Renal cortical epithelial cell (primary cell): ENCODE measurements at regions not wholly inside any gene's neighbourhood (a gene's known extent, or its start where the extent isn't known, plus 50 kb on each side); places are given as distances from the start of the nearest gene placed in this dataset.

Source experiments
- DNase-seq: peaks from one replicate; pipeline ENCODE4 v3.0.0-alpha.2; 2011; ENCODE audit warnings: low read depth

GRCh38 chr5:87138091-87138805 lies 129.4 kb upstream of the RASA1 start:
- DNase-seq: no peak

- DNase-seq: no peak
Measured at GRCh38 chr5:87139795-87140194, 127.9 kb upstream of the RASA1 start.

- no peak for DNase-seq
Measured at GRCh38 chr5:87141544-87141943, 126.1 kb upstream of the RASA1 start.

- DNase-seq: peak; percentile 37
Measured at GRCh38 chr5:87145853-87146252, 121.8 kb upstream of the RASA1 start.

DNA sequence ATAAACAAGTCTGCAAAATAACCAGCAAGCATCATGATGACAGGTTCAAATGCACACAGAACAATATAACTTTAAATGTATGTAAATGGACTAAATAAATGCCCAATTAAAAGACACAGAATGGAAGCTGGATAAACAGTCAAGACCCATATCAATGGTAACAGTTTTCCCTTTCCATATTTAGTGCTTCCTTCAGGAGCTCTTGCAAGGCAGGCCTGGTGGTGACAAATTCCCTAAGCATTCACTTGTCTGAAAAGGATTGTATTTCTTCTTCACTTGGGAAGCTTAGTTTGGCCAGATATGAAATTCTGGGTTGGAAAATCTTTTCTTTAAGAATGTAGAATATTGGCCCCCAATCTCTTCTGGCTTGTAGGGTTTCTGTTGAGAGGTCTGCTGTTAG lies 120.2 kb upstream of the RASA1 start:
- DNase-seq: no peak

DNA sequence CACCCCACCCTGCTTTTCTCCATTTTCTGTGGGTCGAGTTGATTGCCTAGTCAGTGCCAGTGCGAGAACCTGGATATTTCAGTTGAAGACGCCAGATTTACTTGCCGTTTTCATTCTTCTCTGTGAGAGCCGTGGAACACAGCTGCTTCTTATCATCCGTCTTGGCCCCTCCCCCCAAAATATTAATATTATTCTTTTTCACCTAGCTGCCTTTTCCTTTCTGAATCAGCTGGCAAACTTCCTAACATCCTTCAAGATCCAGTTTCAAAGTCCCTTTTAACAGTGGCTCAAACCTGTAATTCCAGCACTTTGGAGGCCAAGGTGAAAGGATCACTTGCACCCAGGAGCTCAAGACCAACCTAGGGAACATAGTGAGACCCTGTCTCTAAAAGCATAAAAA lies 117.1 kb upstream of the RASA1 start:
- no peak for DNase-seq

DNA sequence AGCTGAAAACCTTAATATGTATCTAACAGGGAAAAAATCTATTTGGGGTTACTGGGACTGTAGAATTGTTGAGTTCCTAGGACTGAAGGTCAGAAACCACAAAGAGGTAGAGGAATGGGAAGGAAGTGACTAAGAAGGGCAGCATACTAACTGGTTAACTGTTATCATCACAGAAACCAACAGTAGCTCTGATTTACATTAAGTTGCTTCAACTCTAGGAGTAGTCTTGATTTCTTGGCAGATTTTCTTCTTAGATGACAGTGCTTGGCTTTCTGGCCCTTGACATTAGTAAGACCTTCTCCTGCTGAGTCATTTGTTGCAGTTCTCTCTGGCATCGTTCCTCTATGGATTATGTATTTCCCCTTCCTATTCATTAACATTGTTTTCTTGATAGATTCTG lies 116.1 kb upstream of the RASA1 start:
- peak; percentile 86 for DNase-seq

DNA sequence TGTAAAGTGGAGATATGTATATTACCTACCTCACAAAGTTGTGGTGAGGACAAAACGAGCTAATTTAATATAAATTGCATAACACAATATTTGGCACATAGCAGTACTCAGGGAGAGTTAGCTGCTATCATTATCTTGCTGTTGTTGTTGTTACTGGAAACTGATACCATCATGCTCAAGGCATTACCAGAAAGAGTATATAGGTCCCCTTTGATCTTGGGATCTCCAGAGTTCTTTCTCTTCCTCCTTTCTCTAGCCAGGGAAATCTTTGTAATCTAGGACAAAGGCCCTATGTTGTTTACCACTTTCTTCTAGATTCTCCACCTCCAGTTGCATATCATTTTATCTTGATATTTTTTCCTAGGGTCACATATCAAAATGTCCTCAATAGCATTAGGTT lies 114.8 kb upstream of the RASA1 start:
- DNase-seq: no peak

- no peak for DNase-seq
Measured at GRCh38 chr5:87154191-87154590, 113.5 kb upstream of the RASA1 start.

- DNase-seq: peak; percentile 9
Measured at GRCh38 chr5:87155106-87155505, 112.6 kb upstream of the RASA1 start.

GRCh38 chr5:87156631-87157030 lies 111.1 kb upstream of the RASA1 start:
- peak; percentile 41 for DNase-seq

GRCh38 chr5:87164409-87164808 lies 103.3 kb upstream of the RASA1 start:
- peak; percentile 17 for DNase-seq

DNA sequence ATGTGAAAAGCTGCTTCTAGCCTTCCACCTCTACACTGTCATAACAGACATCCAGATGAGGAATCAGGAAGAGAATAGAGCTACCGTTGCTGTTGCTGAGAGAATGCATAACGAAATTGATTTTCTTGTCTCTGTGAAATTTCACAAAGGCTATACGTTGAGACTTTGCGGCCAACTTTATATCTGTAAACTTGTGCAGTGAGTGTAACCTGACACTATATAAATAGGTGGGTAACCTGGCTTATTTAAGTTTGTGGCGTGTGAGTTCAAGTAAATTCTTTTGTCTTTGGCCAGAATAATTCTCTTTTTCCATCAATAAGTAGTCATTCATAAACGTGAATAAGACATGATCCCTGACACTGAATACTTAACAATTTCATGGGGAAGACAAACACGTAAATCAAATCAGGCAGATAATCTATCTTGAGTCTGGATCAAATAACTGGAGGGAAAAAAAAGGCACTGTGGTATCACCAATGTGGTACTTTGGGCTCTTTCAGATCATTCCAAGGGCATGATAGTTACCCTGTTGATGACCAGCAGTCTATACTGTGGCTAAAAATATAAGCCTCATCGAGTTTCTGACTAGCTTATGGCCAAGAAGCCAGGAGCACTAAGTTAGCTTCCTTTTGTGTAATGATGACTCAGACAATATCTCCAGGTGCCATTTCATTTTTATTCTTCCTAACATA lies 98.2 kb upstream of the RASA1 start:
- DNase-seq: no peak

- no peak for DNase-seq
Measured at GRCh38 chr5:87170799-87171198, 96.9 kb upstream of the RASA1 start.

DNA sequence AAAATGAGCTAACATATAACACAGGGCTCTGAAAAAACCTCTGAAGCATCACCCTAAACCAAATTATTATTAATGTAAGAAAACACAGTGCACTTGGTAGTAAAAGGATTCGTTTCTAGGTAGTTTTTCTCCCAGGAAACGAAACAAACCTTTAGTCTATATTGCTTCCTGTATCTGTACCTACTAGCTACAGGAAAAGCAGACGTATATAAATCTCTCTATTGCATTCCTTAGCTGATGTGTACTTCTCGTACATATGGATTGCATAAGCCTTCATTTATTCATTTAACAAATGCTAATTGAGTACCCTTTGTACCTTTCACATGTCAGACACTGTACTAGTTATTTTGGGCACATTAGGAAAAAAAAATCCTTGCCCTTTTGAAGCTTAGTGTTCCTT lies 85.0 kb upstream of the RASA1 start:
- DNase-seq: no peak

GRCh38 chr5:87183896-87184295 lies 83.8 kb upstream of the RASA1 start:
- DNase-seq: no peak

- DNase-seq: no peak
Measured at GRCh38 chr5:87184605-87185004, 83.1 kb upstream of the RASA1 start.

- DNase-seq: no peak
Measured at GRCh38 chr5:87185838-87186237, 81.8 kb upstream of the RASA1 start.

- no peak for DNase-seq
Measured at GRCh38 chr5:87188391-87188790, 79.3 kb upstream of the RASA1 start.

DNA sequence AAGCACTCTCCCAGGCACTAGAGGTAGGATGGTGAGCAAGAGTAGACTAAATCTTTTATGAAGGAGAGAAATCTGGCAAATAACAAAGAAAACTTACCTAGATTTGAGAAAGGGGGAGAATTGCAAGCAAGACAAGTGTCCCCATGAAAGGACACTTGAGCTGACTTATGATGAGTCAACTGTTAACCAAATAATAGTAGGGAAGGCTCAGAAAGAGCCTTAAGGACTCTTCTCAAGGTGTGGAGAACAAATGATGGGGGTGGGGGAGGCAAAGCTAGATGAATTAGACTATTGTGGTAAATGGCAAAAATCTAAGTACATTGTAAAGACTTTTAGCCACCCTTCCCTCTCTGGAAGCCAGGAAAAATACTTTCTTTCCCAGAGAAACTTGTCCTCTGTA lies 77.6 kb upstream of the RASA1 start:
- DNase-seq: no peak

DNA sequence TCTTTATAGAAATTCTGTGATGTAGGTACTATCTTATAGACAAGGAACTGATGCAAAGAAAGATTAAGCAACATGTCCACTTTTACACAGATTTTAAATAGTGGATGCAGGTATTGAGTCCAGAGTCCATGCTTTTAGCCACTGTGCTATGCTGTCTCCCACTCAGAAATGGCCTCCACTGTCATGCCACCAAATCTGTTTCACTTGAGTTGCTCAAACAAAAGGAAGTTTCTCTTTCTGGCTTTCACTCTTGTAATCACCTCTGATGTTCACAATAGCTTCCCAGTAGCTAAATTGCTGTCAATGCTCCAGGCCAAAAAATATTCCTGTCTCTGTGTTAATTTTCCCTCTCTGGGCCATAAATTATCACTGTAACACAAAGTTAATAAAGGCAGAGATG lies 77.0 kb upstream of the RASA1 start:
- no peak for DNase-seq

DNA sequence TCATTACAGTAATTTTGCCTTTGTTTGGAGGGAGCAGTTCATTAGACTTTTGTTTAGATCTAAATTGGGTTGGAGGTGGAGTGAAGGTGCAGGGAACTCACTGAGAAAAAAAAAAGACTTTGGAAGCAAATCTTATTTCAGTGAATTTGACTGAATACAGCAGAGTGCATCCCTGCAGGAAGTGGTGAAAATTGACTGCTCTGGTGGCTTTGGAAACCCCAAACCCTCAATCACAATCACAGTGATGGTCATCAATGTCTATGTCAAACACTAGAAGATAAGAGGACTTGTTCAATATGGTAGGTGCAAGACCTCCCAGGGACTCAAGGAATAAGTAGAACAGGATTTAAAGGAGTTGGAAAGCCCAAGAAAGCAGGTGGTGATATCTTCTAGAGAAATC lies 76.0 kb upstream of the RASA1 start:
- DNase-seq: no peak

DNA sequence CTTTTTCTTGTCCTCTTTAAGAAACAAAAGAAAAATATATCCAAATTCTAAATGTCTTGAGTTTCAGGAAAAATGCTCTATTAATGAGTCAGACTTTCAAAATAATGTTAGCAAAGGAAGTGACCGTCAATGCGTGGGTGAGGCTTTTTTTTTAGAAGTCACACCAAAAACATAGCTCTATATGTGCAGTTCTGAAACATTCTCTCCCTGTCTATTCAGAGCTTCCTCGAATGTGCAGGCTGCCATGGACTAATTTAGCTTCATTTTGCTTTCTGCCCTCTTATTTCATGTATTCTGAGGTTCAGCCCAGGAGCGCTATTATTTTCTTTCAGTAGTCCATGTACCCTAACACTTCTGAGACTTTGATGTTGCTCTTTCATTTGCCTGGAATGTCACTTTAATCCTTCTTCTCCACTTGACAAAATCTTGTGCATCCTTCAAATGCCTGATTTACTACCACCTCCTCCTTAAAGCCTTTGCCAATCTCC lies 72.5 kb upstream of the RASA1 start:
- DNase-seq: peak; percentile 38

DNA sequence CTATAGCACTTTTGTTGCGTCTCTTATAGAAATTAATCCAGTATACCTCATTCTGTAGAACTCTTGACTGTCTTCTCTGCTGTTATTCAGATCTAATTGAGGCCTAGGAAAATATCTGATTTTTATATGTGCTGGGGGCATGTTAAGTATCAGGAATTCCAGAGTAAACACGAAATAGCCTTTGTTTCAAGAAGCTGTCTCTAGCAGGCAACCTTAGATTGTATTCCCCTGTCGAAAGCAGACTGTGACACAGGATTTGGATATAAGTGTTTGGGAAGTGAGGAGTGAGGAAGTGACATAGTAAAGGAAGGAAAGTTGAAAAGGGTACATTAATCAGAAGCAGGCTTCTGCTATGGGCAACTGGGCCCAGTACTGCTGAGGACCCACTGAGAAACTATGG lies 72.1 kb upstream of the RASA1 start:
- DNase-seq: no peak
